ENCODE measurements at regions not wholly inside any gene's neighbourhood (a gene's known extent, or its start where the extent isn't known, plus 50 kb on each side); places are given as distances from the start of the nearest gene placed in this dataset.

- no peak for TF ChIP-seq ZNF112 (tag by site-specific recombination; IDR thresholded peaks at IDR 0.05)
- TF ChIP-seq YY1 (tag by site-specific recombination; IDR thresholded peaks at IDR 0.05): no peak
- no peak for TF ChIP-seq ZNF133 (tag by site-specific recombination; IDR thresholded peaks at IDR 0.05)
- TF ChIP-seq, protein P1, sequence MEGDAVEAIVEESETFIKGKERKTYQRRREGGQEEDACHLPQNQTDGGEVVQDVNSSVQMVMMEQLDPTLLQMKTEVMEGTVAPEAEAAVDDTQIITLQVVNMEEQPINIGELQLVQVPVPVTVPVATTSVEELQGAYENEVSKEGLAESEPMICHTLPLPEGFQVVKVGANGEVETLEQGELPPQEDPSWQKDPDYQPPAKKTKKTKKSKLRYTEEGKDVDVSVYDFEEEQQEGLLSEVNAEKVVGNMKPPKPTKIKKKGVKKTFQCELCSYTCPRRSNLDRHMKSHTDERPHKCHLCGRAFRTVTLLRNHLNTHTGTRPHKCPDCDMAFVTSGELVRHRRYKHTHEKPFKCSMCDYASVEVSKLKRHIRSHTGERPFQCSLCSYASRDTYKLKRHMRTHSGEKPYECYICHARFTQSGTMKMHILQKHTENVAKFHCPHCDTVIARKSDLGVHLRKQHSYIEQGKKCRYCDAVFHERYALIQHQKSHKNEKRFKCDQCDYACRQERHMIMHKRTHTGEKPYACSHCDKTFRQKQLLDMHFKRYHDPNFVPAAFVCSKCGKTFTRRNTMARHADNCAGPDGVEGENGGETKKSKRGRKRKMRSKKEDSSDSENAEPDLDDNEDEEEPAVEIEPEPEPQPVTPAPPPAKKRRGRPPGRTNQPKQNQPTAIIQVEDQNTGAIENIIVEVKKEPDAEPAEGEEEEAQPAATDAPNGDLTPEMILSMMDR (tag by site-specific recombination; IDR thresholded peaks at IDR 0.05): no peak
- TF ChIP-seq, protein P2, sequence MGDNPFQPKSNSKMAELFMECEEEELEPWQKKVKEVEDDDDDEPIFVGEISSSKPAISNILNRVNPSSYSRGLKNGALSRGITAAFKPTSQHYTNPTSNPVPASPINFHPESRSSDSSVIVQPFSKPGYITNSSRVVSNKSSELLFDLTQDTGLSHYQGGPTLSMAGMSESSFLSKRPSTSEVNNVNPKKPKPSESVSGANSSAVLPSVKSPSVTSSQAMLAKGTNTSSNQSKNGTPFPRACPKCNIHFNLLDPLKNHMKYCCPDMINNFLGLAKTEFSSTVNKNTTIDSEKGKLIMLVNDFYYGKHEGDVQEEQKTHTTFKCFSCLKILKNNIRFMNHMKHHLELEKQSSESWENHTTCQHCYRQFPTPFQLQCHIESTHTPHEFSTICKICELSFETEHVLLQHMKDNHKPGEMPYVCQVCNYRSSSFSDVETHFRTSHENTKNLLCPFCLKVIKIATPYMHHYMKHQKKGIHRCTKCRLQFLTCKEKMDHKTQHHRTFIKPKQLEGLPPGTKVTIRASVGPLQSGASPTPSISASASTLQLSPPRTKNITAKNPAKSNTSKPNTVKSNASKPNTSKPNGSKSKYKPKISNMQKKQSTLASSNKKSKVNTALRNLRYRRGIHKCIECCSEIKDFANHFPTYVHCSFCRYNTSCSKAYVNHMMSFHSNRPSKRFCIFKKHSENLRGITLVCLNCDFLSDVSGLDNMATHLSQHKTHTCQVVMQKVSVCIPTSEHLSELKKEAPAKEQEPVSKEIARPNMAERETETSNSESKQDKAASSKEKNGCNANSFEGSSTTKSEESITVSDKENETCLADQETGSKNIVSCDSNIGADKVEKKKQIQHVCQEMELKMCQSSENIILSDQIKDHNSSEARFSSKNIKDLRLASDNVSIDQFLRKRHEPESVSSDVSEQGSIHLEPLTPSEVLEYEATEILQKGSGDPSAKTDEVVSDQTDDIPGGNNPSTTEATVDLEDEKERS (tag by site-specific recombination; IDR thresholded peaks at IDR 0.05): no peak
- no peak for TF ChIP-seq ZNF423 (tag by site-specific recombination; IDR thresholded peaks at IDR 0.05)
- TF ChIP-seq, protein P3, sequence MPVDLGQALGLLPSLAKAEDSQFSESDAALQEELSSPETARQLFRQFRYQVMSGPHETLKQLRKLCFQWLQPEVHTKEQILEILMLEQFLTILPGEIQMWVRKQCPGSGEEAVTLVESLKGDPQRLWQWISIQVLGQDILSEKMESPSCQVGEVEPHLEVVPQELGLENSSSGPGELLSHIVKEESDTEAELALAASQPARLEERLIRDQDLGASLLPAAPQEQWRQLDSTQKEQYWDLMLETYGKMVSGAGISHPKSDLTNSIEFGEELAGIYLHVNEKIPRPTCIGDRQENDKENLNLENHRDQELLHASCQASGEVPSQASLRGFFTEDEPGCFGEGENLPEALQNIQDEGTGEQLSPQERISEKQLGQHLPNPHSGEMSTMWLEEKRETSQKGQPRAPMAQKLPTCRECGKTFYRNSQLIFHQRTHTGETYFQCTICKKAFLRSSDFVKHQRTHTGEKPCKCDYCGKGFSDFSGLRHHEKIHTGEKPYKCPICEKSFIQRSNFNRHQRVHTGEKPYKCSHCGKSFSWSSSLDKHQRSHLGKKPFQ (tag by site-specific recombination; IDR thresholded peaks at IDR 0.05): no peak
- TF ChIP-seq ZNF473 (tag by site-specific recombination; IDR thresholded peaks at IDR 0.05): no peak
- TF ChIP-seq ZNF571 (tag by site-specific recombination; IDR thresholded peaks at IDR 0.05): no peak
- TF ChIP-seq BCL11A (tag by site-specific recombination; IDR thresholded peaks at IDR 0.05; ENCODE audit: low read depth): no peak
- no peak for TF ChIP-seq ZNF274 (IDR thresholded peaks at IDR 0.05; ENCODE audit: low read length)
- no peak for TF ChIP-seq ZNF274 (tag by site-specific recombination; IDR thresholded peaks at IDR 0.05; ENCODE audit: borderline replicate concordance)
Measured at GRCh38 chr10:85311613-85312337, 983.4 kb downstream of the CCSER2 start.
